ENCODE measurements at regions not wholly inside any gene's neighbourhood (a gene's known extent, or its start where the extent isn't known, plus 50 kb on each side); places are given as distances from the start of the nearest gene placed in this dataset.
"Not testable (repeated sequence)": the region's sequence is repeated elsewhere in the genome, so short reads cannot be mapped to it uniquely, and the experiment has no call there.

- WGBS, 2 donors = 83 to 89% methylated on average over 7 to 21 of the region's 21 CpGs
- no peaks in the 10 kb centered on the region for H3K36me3 ChIP-seq (replicated peaks in 1 of 2; ENCODE audit: insufficient read depth in 1 of 2, low read depth in 2 of 2)
- no peaks in the 10 kb centered on the region for H3K9me3 ChIP-seq
- no peaks in the 10 kb centered on the region for H3K4me1 ChIP-seq
- H3K27ac ChIP-seq = no peak overlapping the region
- no peak overlapping the region for H3K4me3 ChIP-seq
- ATAC-seq (no peak), DNase-seq (no peak)
- intact Hi-C loops (cut with DNase I) = no loop called here
- TF ChIP-seq POLR2A (IDR thresholded peaks at IDR 0.05) (no peak), CTCF (IDR thresholded peaks at IDR 0.05) (no peak)
- H3K27me3 ChIP-seq = no peaks in the 10 kb centered on the region
Measured at GRCh38 chr2:3035385-3036050, 342.1 kb downstream of the EIPR1 start.

GRCh38 chr2:3034856-3035255, 342.8 kb downstream of the EIPR1 start:
- DNase-seq = no peak
- no peak overlapping the region for H3K4me3 ChIP-seq
- intact Hi-C loops (cut with DNase I) = no loop called here

GRCh38 chr2:3034396-3034795, 343.2 kb downstream of the EIPR1 start:
- DNase-seq = no peak
- H3K27me3 ChIP-seq = no peaks in the 10 kb centered on the region
- TF ChIP-seq CTCF (IDR thresholded peaks at IDR 0.05) = no peak
- no peak for TF ChIP-seq POLR2A (IDR thresholded peaks at IDR 0.05)
- no peak overlapping the region for H3K4me3 ChIP-seq
- no peak overlapping the region for H3K27ac ChIP-seq
- intact Hi-C loops (cut with DNase I) = no loop called here
- no peaks in the 10 kb centered on the region for H3K4me1 ChIP-seq
- no peak for ATAC-seq
- no peaks in the 10 kb centered on the region for H3K9me3 ChIP-seq
- 71 to 80% methylated on average over 5 to 7 of the region's 7 CpGs for WGBS, 2 donors
- H3K36me3 ChIP-seq (replicated peaks in 1 of 2; ENCODE audit: insufficient read depth in 1 of 2, low read depth in 2 of 2) = no peaks in the 10 kb centered on the region

More at GRCh38 chr2:3034856-3035255, 342.8 kb downstream of the EIPR1 start:
- no peak for ATAC-seq
- no peak for TF ChIP-seq CTCF (IDR thresholded peaks at IDR 0.05)
- no peak for TF ChIP-seq POLR2A (IDR thresholded peaks at IDR 0.05)
- no peaks in the 10 kb centered on the region for H3K27me3 ChIP-seq
- WGBS, 2 donors = 76 to 77% methylated on average over 12 to 13 of the region's 13 CpGs
- H3K27ac ChIP-seq = no peak overlapping the region
- no peaks in the 10 kb centered on the region for H3K9me3 ChIP-seq
- H3K4me1 ChIP-seq = no peaks in the 10 kb centered on the region
- H3K36me3 ChIP-seq (replicated peaks in 1 of 2; ENCODE audit: insufficient read depth in 1 of 2, low read depth in 2 of 2) = no peaks in the 10 kb centered on the region

GRCh38 chr2:3033315-3033714, 344.3 kb downstream of the EIPR1 start:
- ATAC-seq (no peak), DNase-seq (no peak)
- H3K4me1 ChIP-seq = no peaks in the 10 kb centered on the region
- intact Hi-C loops (cut with DNase I) = no loop called here
- H3K4me3 ChIP-seq = no peak overlapping the region
- H3K27me3 ChIP-seq = no peaks in the 10 kb centered on the region
- no peaks in the 10 kb centered on the region for H3K9me3 ChIP-seq
- WGBS, 2 donors = 85 to 86% methylated on average over 8 of the region's 8 CpGs
- TF ChIP-seq CTCF (IDR thresholded peaks at IDR 0.05) = no peak
- no peak for TF ChIP-seq POLR2A (IDR thresholded peaks at IDR 0.05)
- H3K27ac ChIP-seq = no peak overlapping the region
- no peaks in the 10 kb centered on the region for H3K36me3 ChIP-seq (replicated peaks in 1 of 2; ENCODE audit: insufficient read depth in 1 of 2, low read depth in 2 of 2)

GRCh38 chr2:3030791-3031190, 346.8 kb downstream of the EIPR1 start:
- H3K4me1 ChIP-seq; H3K4me3 ChIP-seq; H3K27ac ChIP-seq; H3K27me3 ChIP-seq; intact Hi-C loops (cut with DNase I); ATAC-seq; H3K9me3 ChIP-seq; DNase-seq; H3K36me3 ChIP-seq (replicated peaks in 1 of 2; ENCODE audit: insufficient read depth in 1 of 2, low read depth in 2 of 2): not testable (repeated sequence)
- 65 to 93% methylated on average over 3 to 9 of the region's 9 CpGs for WGBS, 2 donors

Data from body of pancreas (tissue), 4 donors.